ENCODE measurements at regions not wholly inside any gene's neighbourhood (a gene's known extent, or its start where the extent isn't known, plus 50 kb on each side); places are given as distances from the start of the nearest gene placed in this dataset.

GRCh38 chr18:24940416-24940815, 411.6 kb downstream of the ZNF521 start:
- H3K4me3 Mint-ChIP-seq (ENCODE audit: unreplicated experiment): no peak overlapping the region
- H3K4me1 Mint-ChIP-seq (ENCODE audit: unreplicated experiment): no peaks in the 10 kb centered on the region
- TF ChIP-seq CTCF (IDR thresholded peaks at IDR 0.05): no peak
- H3K27me3 Mint-ChIP-seq (ENCODE audit: unreplicated experiment): peaks cover 6% of the 10 kb centered on the region
- no peak overlapping the region for H3K27ac Mint-ChIP-seq (ENCODE audit: unreplicated experiment)
- no peak for DNase-seq (ENCODE audit: extremely low spot score, unreplicated experiment)
- H3K36me3 Mint-ChIP-seq (ENCODE audit: unreplicated experiment): no peaks in the 10 kb centered on the region
- no peaks in the 10 kb centered on the region for H3K9me3 Mint-ChIP-seq (ENCODE audit: unreplicated experiment)

GRCh38 chr18:24941174-24941951, 410.6 kb downstream of the ZNF521 start:
- Mint-ChIP-seq H3K9me3 (ENCODE audit: unreplicated experiment) (no peaks in the 10 kb centered on the region), H3K36me3 (ENCODE audit: unreplicated experiment) (no peaks in the 10 kb centered on the region), H3K27ac (ENCODE audit: unreplicated experiment) (no peak overlapping the region), H3K4me3 (ENCODE audit: unreplicated experiment) (no peak overlapping the region), H3K4me1 (ENCODE audit: unreplicated experiment) (no peaks in the 10 kb centered on the region), H3K27me3 (ENCODE audit: unreplicated experiment) (peaks cover 6% of the 10 kb centered on the region)
- TF ChIP-seq CTCF (IDR thresholded peaks at IDR 0.05): no peak
- no peak for DNase-seq (ENCODE audit: extremely low spot score, unreplicated experiment)

GRCh38 chr18:24942144-24942543, 409.8 kb downstream of the ZNF521 start:
- DNase-seq (ENCODE audit: extremely low spot score, unreplicated experiment): no peak
- no peak for TF ChIP-seq CTCF (IDR thresholded peaks at IDR 0.05)
- Mint-ChIP-seq H3K4me1 (ENCODE audit: unreplicated experiment) (no peaks in the 10 kb centered on the region), H3K4me3 (ENCODE audit: unreplicated experiment) (no peak overlapping the region), H3K27me3 (ENCODE audit: unreplicated experiment) (peaks cover 6% of the 10 kb centered on the region), H3K9me3 (ENCODE audit: unreplicated experiment) (no peaks in the 10 kb centered on the region), H3K27ac (ENCODE audit: unreplicated experiment) (no peak overlapping the region), H3K36me3 (ENCODE audit: unreplicated experiment) (no peaks in the 10 kb centered on the region)

- H3K27me3 Mint-ChIP-seq (ENCODE audit: unreplicated experiment): peaks cover 4% of the 10 kb centered on the region
These were observed 404.3 kb downstream of the ZNF521 start for GRCh38 chr18:24947521-24948305.

More at GRCh38 chr18:24947521-24948305, 404.3 kb downstream of the ZNF521 start:
- H3K36me3 Mint-ChIP-seq (ENCODE audit: unreplicated experiment): no peaks in the 10 kb centered on the region
- H3K4me1 Mint-ChIP-seq (ENCODE audit: unreplicated experiment): no peaks in the 10 kb centered on the region
- H3K9me3 Mint-ChIP-seq (ENCODE audit: unreplicated experiment): peaks cover 1% of the 10 kb centered on the region
- DNase-seq (ENCODE audit: extremely low spot score, unreplicated experiment): no peak
- TF ChIP-seq CTCF (IDR thresholded peaks at IDR 0.05): no peak
- H3K4me3 Mint-ChIP-seq (ENCODE audit: unreplicated experiment): no peak overlapping the region
- H3K27ac Mint-ChIP-seq (ENCODE audit: unreplicated experiment): no peak overlapping the region

Data from osteocyte (in vitro differentiated cells).